K562 (cell line): ENCODE measurements at regions not wholly inside any gene's neighbourhood (a gene's known extent, or its start where the extent isn't known, plus 50 kb on each side); places are given as distances from the start of the nearest gene placed in this dataset.

ENCODE experiments used
- CTCF ChIP-seq, 3 experiments: IDR thresholded peaks in 2 of 3; conservative IDR thresholded peaks in 1 of 3; 2 replicates each; pipeline ENCODE4 v1.5.1; 2011 to 2012; ENCODE audit warnings: low read length in 3 of 3, mild to moderate bottlenecking in 3 of 3, control low read depth in 2 of 3, improper control_type of control experiment in 1 of 3, inconsistent platforms in 1 of 3, low read depth in 1 of 3, mixed read lengths in 1 of 3, moderate library complexity in 1 of 3; ENCODE audit not compliant: insufficient read depth in 2 of 3
- E2F1 ChIP-seq: sonication (generic); formaldehyde crosslinking; IDR thresholded peaks from 2 replicates; pipeline ENCODE4 v1.8.1; 2023; ENCODE audit warnings: mild to moderate bottlenecking, missing genetic modification reagents, moderate library complexity
- PURB ChIP-seq: sonication (generic); formaldehyde crosslinking; IDR thresholded peaks from 2 replicates; pipeline ENCODE4 v1.9.0; 2021; ENCODE audit warnings: low read depth, mild to moderate bottlenecking, missing genetic modification reagents
- RAD21 ChIP-seq, 2 experiments: fragments of 250-450 bp in 1 of 2; fragments of 450-650 bp in 1 of 2; sonication (Bioruptor Pico) in 1 of 2; formaldehyde crosslinking in 1 of 2; IDR thresholded peaks in 1 of 2; conservative IDR thresholded peaks in 1 of 2; 2 replicates each; pipeline versions ENCODE4 v1.4.0 to v1.8.0; 2020 to 2022; ENCODE audit warnings: mild to moderate bottlenecking in 2 of 2, moderate library complexity in 1 of 2
- REST ChIP-seq, 2 experiments: fragments of 450-650 bp; formaldehyde crosslinking in 1 of 2; IDR thresholded peaks; 2 replicates each; pipeline versions ENCODE4 v1.4.0 to v1.6.1; 2014 to 2020; ENCODE audit warnings: mild to moderate bottlenecking in 2 of 2, borderline replicate concordance in 1 of 2, low read depth in 1 of 2
- SMAD3 ChIP-seq: fragments of 450-650 bp; formaldehyde crosslinking; conservative IDR thresholded peaks from 2 replicates; pipeline ENCODE4 v1.4.0; 2020; ENCODE audit warnings: mild to moderate bottlenecking
- SMARCB1 ChIP-seq: IDR thresholded peaks from 2 replicates; pipeline ENCODE4 v1.6.1; 2011; ENCODE audit warnings: improper control_type of control experiment, low read depth; ENCODE audit not compliant: insufficient read length
- ZNF609 ChIP-seq: sonication (generic); formaldehyde crosslinking; IDR thresholded peaks from 2 replicates; pipeline ENCODE4 v1.8.1; 2023; ENCODE audit warnings: missing genetic modification reagents, mild to moderate bottlenecking, borderline replicate concordance
- ZNF668 ChIP-seq: fragments of 250-450 bp; sonication (Bioruptor Pico); IDR thresholded peaks from 2 replicates; pipeline ENCODE4 v1.8.0; 2022; ENCODE audit warnings: mild to moderate bottlenecking, inconsistent platforms

- TF ChIP-seq CTCF (IDR thresholded peaks at IDR 0.05 in 2 of 3, conservative IDR thresholded peaks at IDR 0.05 in 1 of 3; ENCODE audit: insufficient read depth in 2 of 3, low read depth in 1 of 3, low read length in 3 of 3) = peak; percentile 77 to 89 (median 86)
- no peak for TF ChIP-seq SMAD3
- TF ChIP-seq E2F1 (CRISPR knock-in tag) = no peak
- TF ChIP-seq SMARCB1 = no peak
- TF ChIP-seq ZNF668 (CRISPR knock-in tag) = no peak
- no peak for TF ChIP-seq PURB (CRISPR knock-in tag)
- TF ChIP-seq ZNF609 (CRISPR knock-in tag) = no peak
- peak; percentile 29; the same call in 1 of the 2 replicates for TF ChIP-seq REST (IDR thresholded peaks at IDR 0.05; ENCODE audit: borderline replicate concordance)
- TF ChIP-seq REST (CRISPR knock-in tag; IDR thresholded peaks at IDR 0.05; ENCODE audit: low read depth) = no peak
- peak; percentile 33 to 68; a peak in 3 of 4 replicates for TF ChIP-seq RAD21 (CRISPR knock-in tag; conservative IDR thresholded peaks at IDR 0.05 in 1 of 2, IDR thresholded peaks at IDR 0.05 in 1 of 2)
Observed at GRCh38 chr21:38159355-38159754, 97.4 kb upstream of the KCNJ15 start (continued).
